ENCODE measurements at regions not wholly inside any gene's neighbourhood (a gene's known extent, or its start where the extent isn't known, plus 50 kb on each side); places are given as distances from the start of the nearest gene placed in this dataset.

DNA sequence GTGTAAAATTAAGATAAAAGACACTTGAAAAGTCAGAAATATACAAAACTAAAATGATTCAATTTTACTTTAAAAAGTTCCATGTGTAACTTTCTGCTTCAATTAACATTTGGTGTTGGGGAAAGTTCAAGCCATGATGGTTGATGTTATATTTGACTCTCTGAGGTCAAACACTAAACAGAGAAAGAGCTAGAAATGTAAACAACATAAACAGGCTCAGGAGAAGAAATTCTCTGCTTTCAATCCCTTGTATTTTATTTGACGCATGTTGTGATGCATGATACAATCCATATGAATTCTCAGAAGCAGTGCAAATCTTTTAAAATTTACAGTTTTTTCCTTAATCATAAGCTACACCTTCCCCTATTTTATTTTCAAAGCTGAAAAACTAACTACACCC lies 822.4 kb downstream of the PCDH18 start (continued):
- TF ChIP-seq ZBTB20 (tag by site-specific recombination; IDR thresholded peaks at IDR 0.05) (no peak), ZNF843 (tag by site-specific recombination; IDR thresholded peaks at IDR 0.05) (no peak), ZNF670 (tag by site-specific recombination; IDR thresholded peaks at IDR 0.05; ENCODE audit: low read depth) (no peak)
- TF ChIP-seq, protein P1, sequence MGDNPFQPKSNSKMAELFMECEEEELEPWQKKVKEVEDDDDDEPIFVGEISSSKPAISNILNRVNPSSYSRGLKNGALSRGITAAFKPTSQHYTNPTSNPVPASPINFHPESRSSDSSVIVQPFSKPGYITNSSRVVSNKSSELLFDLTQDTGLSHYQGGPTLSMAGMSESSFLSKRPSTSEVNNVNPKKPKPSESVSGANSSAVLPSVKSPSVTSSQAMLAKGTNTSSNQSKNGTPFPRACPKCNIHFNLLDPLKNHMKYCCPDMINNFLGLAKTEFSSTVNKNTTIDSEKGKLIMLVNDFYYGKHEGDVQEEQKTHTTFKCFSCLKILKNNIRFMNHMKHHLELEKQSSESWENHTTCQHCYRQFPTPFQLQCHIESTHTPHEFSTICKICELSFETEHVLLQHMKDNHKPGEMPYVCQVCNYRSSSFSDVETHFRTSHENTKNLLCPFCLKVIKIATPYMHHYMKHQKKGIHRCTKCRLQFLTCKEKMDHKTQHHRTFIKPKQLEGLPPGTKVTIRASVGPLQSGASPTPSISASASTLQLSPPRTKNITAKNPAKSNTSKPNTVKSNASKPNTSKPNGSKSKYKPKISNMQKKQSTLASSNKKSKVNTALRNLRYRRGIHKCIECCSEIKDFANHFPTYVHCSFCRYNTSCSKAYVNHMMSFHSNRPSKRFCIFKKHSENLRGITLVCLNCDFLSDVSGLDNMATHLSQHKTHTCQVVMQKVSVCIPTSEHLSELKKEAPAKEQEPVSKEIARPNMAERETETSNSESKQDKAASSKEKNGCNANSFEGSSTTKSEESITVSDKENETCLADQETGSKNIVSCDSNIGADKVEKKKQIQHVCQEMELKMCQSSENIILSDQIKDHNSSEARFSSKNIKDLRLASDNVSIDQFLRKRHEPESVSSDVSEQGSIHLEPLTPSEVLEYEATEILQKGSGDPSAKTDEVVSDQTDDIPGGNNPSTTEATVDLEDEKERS (tag by site-specific recombination; IDR thresholded peaks at IDR 0.05), result no peak
- TF ChIP-seq, protein P2, sequence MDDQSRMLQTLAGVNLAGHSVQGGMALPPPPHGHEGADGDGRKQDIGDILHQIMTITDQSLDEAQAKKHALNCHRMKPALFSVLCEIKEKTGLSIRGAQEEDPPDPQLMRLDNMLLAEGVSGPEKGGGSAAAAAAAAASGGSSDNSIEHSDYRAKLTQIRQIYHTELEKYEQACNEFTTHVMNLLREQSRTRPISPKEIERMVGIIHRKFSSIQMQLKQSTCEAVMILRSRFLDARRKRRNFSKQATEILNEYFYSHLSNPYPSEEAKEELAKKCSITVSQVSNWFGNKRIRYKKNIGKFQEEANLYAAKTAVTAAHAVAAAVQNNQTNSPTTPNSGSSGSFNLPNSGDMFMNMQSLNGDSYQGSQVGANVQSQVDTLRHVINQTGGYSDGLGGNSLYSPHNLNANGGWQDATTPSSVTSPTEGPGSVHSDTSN (CRISPR knock-in tag; IDR thresholded peaks at IDR 0.05), result no peak

DNA sequence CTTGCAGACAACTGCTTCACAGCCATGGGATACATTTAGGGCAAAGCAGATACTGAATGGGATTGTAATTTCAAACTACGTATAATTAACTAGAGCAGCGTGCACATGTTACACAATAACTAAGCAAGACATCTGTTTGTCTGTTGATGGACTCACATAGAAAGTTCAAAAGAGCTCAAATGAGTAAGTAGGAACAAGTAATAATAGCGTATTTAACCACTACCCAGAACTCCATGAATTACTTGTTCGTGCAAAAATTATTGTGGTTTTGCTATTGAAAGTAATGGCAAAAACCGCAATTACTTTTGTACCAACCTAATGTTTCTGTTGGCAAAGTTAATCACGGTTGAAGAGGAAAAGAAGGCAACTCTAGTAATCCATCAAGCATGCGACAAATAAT lies 825.4 kb downstream of the PCDH18 start:
- H3K4me3 ChIP-seq (ENCODE audit: low read depth, low read length), result no peak overlapping the region
- CTCF ChIA-PET, result interaction anchor here (0.6 kb wide), 1 partner anchor 74 kb away, joined by 6 read pairs; no protein-coding TSS in a partner anchor
- POLR2A ChIA-PET, result no interaction called here
- H3K9me3 ChIP-seq (ENCODE audit: control insufficient read depth, insufficient read depth, low read depth, low read length), result no peaks in the 10 kb centered on the region
- H3K36me3 ChIP-seq (ENCODE audit: control insufficient read depth in 2 of 2, insufficient read depth in 1 of 2, low read length in 2 of 2), result no peaks in the 10 kb centered on the region
- TF ChIP-seq HOXD13 (CRISPR knock-in tag; IDR thresholded peaks at IDR 0.05; ENCODE audit: borderline replicate concordance), result no peak
- no peak for TF ChIP-seq ZNF521 (tag by site-specific recombination; IDR thresholded peaks at IDR 0.05)
- TF ChIP-seq ZNF174 (tag by site-specific recombination; IDR thresholded peaks at IDR 0.05), result no peak
- H3K4me1 ChIP-seq (ENCODE audit: control insufficient read depth, insufficient read depth, low read length), result no peaks in the 10 kb centered on the region
- H3K27ac ChIP-seq (ENCODE audit: extremely low read depth, low read depth, low read length), result no peak overlapping the region

DNA sequence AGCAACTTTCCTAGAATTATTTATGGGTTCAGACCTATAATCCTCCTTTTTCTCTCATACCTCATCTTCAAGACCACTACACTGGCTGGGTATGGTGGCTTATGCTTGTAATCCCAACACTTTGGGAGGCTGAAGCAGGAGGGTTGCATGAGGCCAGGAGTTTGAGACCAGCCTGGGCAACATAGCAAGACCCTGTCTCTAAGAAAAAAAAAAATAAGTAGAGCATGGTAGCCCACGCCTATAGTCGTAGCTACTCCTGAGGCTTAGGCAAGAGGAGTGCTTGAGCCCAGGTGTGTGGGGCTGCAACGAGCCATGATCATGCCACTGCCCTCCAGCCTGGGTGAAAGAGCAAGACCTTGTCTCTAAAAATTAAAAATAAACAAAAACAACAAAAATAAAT lies 832.4 kb downstream of the PCDH18 start:
- Histone ChIP-seq H3K4me1 (ENCODE audit: control insufficient read depth, insufficient read depth, low read length) (no peaks in the 10 kb centered on the region), H3K4me3 (ENCODE audit: low read depth, low read length) (no peak overlapping the region), H3K36me3 (ENCODE audit: control insufficient read depth in 2 of 2, insufficient read depth in 1 of 2, low read length in 2 of 2) (no peaks in the 10 kb centered on the region), H3K27ac (ENCODE audit: extremely low read depth, low read depth, low read length) (no peak overlapping the region), H3K9me3 (ENCODE audit: control insufficient read depth, insufficient read depth, low read depth, low read length) (no peaks in the 10 kb centered on the region)
- CTCF ChIA-PET, result no interaction called here
- POLR2A ChIA-PET, result no interaction called here
- TF ChIP-seq ZNF24 (tag by site-specific recombination; IDR thresholded peaks at IDR 0.05) (no peak), GLI4 (tag by site-specific recombination; IDR thresholded peaks at IDR 0.05) (no peak), ZNF660 (tag by site-specific recombination; IDR thresholded peaks at IDR 0.05) (no peak), ZNF830 (tag by site-specific recombination; IDR thresholded peaks at IDR 0.05; ENCODE audit: low read depth) (no peak), ZNF785 (tag by site-specific recombination; IDR thresholded peaks at IDR 0.05) (no peak), YY2 (tag by site-specific recombination; IDR thresholded peaks at IDR 0.05) (no peak), ZSCAN23 (tag by site-specific recombination; IDR thresholded peaks at IDR 0.05) (no peak), ZNF76 (tag by site-specific recombination; IDR thresholded peaks at IDR 0.05; ENCODE audit: borderline replicate concordance, low read depth) (no peak), HIC1 (tag by site-specific recombination; IDR thresholded peaks at IDR 0.05) (no peak), ZSCAN5A (tag by site-specific recombination; IDR thresholded peaks at IDR 0.05) (no peak)
- TF ChIP-seq, protein P3, sequence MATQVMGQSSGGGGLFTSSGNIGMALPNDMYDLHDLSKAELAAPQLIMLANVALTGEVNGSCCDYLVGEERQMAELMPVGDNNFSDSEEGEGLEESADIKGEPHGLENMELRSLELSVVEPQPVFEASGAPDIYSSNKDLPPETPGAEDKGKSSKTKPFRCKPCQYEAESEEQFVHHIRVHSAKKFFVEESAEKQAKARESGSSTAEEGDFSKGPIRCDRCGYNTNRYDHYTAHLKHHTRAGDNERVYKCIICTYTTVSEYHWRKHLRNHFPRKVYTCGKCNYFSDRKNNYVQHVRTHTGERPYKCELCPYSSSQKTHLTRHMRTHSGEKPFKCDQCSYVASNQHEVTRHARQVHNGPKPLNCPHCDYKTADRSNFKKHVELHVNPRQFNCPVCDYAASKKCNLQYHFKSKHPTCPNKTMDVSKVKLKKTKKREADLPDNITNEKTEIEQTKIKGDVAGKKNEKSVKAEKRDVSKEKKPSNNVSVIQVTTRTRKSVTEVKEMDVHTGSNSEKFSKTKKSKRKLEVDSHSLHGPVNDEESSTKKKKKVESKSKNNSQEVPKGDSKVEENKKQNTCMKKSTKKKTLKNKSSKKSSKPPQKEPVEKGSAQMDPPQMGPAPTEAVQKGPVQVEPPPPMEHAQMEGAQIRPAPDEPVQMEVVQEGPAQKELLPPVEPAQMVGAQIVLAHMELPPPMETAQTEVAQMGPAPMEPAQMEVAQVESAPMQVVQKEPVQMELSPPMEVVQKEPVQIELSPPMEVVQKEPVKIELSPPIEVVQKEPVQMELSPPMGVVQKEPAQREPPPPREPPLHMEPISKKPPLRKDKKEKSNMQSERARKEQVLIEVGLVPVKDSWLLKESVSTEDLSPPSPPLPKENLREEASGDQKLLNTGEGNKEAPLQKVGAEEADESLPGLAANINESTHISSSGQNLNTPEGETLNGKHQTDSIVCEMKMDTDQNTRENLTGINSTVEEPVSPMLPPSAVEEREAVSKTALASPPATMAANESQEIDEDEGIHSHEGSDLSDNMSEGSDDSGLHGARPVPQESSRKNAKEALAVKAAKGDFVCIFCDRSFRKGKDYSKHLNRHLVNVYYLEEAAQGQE (tag by site-specific recombination; IDR thresholded peaks at IDR 0.05), result no peak
- TF ChIP-seq, protein P1 (tag by site-specific recombination; IDR thresholded peaks at IDR 0.05), result no peak
